GF-D8 (cell line): ENCODE measurements at regions not wholly inside any gene's neighbourhood (a gene's known extent, or its start where the extent isn't known, plus 50 kb on each side); places are given as distances from the start of the nearest gene placed in this dataset.
"Not testable (repeated sequence)": the region's sequence is repeated elsewhere in the genome, so short reads cannot be mapped to it uniquely, and the experiment has no call there.

Experiments
- DNase-seq: peaks from one replicate; lab custom pipeline; 2025; lab: John Stamatoyannopoulos, UW

DNA sequence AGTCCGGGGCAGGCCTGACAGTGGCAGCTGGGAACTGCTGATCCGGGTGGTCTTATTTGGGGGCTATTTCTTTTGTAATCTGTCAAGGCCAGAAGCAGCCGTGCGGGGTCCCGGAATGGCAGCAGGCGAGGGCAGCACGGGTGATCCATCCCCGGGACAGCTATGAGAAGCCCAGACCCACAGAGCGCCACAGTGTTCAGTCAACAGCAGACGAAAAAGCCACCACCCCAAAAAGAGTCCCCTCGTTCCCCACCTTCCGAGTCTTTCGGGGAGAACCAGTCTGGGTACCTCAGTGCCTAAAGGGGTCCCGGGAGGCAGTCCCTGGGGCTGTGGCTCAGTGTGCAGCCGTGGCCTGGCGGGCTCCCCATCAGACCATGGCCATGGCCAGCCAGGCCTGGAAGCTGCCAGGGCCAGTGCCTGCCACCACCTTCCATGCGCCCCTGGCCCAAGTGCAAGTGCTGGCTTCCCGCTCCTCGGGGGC, 125.1 kb upstream of the KCTD7 start:
- DNase-seq: no peak

DNA sequence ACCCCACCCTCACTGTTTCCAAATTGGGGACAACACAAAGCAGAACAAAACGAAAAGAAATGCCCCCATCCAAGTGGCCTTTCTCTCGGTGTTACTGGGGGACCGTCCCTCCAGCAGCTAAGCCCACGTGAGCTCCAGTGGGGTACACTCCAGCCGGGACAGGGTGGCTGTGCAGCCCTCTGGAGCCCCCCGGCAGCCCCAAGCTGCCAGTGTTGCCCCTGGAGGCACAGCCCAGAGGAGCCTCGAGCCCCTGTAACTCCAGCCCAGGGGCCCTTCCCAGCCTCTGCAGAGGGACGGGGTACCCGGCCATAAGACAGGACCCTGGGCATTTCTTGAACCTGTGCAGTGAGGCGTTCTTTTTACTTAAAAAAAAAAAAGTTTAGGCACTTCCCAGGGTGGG, 124.5 kb upstream of the KCTD7 start:
- DNase-seq: no peak

DNA sequence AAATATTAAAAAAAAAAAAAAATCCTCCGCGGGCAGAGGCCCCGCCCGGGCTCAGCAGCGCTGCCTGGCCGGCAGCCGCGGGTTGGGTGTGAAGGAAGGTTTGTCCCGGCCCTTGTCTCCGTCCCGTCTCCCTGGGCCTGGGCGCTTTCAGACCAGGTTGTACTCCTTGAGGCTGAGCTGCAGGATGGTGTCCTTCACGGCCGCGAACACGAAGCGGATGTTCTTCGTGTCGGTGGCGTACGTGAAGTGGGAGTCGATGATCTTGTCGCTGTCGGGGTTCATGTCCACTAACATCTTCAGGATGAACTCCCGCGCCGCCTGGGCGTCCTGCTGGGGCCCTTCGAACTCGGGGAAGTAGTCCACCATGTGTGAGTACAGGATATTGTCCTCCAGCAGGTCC, 123.7 kb upstream of the KCTD7 start:
- DNase-seq: no peak

DNA sequence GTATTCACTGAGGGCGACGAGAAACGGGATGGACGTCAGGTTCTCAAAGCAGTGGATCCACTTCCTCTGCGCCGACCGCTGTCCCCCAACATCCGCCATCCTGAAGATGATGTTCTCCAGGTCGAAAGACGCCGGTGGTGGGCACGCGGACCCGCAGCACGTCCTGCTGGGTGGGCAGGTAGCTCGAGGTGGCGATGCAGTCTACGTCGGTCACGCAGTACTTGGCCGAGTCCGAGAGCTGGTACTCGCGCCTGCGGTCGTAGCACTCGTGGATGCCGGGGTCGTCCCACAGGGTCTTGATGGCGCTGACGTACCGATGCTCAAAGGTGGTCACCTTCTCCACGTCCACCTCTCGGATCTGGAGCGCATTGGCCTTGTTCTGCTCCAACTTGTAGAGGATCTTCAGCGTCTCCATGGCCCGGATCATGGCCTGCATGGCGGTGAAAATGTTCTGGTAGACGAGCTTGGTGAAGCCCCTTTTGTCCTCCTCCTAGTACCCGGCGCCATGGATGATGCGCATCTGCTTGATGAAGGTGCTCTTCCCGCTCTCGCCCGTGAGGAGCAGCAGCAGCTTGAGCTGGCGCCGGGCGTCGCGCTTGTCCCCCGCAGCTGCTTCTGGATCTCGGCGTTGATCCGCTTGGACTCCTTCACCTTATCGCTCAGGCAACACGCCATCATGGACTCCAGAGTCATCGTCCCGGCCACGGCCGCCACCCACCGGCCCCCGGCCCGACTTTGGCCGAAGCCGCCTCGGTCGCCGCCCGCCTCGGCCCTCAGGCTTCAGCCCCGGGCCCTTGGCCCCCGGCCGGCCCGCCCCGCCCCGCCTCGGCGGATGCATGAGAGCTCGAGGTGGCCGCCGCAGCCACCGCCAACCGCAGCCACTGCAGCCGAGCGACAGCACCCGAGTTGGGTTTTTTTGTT, 122.9 kb upstream of the KCTD7 start:
- no peak for DNase-seq

DNA sequence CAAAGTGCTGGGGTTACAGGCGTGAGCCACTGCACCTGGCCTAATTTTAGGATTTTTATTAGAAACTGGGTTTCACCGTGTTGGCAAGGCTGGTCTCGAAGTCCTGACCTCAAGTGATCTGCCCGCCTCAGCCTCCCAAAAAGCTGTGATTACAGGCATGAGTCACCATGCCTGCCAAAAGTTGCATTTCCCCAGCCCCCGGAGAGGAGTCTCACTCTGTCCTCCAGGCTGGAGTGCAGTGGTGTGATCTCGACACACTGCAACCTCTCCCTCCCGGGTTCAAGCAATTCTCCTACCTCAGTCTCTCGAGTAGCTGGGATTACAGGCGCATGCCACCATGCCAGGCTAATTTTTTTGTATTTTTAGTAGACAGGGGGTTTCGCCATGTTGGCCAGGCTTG, 122.0 kb upstream of the KCTD7 start:
- not testable (repeated sequence) for DNase-seq

DNA sequence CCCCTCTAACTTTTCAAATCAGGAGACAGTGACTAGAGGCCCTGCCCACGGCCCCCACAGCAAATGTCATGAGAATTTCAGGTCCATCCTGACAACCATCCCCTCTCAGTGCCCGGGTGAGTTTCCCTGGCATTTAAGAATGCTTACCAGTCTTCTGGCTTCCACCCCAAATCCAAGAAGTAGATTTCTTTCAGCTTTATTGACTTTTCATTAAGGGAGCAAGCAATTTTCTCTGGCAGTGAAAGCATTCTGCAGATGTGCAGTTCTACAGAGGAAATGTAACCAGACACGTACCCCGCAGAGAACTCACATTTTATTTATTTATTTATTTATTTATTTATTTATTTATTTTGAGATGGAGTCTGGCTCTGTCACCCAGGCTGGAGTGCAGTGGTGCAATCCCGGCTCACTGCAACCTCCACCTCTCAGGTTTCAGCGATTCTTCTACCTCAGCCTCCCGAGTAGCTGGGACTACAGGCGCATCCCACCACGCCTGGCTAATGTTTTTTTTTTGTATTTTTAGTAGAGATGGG, 120.9 kb upstream of the KCTD7 start:
- no peak for DNase-seq

DNA sequence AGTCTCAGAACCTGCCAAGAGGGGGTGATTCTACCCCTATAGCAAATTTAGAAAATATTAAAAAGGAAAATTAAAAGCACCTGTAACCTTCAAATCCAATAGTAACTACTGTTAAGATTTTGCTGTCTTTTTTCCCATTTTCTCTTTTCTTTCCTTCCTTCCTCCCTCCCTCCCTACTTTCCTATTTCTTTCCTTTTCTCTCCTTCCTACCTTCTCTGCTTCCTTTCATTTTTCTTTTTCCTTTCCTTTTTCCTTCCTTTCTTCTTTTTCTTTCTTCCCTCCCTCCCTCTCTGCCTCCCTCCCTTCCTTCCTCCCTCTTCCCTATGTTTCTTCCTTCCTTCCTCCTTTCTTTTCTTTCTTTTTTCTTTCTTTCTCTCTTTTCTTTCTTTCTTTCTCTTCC, 120.2 kb upstream of the KCTD7 start:
- no peak for DNase-seq

DNA sequence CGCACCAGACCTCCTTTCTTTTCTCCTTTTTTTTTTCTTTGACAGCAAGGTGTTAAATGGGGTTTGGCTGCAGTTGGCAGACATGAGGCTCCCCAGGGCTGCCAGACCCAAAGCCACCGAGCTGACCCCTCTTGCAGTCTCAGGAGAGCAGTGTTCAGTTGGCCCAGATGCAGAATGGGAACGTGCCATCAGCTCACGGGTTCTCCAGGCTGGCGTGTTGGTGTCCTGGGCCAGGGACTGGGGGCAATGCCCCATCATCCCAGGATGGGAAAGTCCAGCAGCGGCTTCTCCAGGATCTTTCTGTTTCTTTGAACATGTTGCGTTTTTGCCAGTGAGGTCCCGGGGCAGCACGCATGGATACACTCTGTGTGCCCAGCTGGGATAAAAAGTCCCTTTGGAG, 114.6 kb upstream of the KCTD7 start:
- DNase-seq: no peak

DNA sequence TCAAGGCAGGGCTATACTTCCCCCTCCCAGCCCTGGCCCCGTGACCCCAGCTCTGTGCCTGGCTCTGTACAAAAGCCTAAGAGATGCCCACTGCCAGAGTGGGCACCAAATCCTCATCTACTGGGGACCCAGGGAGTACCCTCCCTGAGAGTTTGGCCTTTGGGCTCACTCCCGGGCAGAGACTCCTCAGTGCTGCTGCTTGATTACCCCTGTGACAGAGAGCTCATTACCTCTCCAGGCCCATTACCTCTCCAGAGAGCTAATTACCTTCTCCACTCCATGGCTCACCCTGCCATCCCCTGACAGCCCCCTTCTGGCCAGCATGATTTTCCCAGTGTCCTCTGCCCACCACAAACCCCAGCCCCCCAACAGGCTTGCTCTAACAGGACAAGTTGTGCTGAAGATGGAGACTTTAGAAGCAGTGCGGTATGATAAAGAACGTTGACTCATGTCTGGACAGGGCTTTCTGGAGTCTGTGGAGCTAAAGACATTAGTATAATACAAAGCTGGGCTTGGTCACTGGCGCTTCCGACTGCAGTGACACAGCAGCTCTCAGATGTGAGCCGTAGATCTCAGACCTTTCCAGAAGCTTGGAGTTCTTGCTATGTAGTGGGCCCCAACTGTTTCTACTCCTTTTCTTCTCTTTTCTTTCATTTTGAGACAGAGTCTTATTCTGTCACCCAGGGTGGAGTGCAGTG, 111.3 kb upstream of the KCTD7 start:
- no peak for DNase-seq

DNA sequence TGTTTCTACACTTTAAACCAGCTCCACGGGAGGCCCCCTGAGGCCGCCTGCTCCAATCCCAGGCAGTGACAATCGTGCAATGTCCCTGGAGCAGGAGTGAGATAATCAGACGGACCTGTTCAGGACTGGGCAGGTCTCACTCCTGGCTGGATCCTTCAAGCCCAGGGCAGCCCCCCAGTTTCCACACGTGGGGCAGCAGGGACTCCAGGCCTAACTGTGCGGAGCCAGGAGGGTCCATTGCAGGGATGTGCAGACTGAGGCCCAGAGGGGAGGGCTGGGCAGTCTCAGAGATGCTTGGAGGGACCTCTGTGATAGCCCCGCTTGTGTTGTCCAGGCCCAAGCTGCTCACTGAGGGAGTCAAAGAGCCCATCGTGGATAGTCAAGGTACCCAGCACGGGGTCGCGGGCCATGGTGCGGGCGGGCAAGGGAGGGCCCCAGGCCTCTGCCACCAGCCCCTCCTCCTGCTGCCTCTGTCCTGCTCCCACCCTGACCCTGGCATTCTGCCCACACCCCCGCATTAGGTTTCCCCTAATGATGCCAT, 110.5 kb upstream of the KCTD7 start:
- DNase-seq: no peak

DNA sequence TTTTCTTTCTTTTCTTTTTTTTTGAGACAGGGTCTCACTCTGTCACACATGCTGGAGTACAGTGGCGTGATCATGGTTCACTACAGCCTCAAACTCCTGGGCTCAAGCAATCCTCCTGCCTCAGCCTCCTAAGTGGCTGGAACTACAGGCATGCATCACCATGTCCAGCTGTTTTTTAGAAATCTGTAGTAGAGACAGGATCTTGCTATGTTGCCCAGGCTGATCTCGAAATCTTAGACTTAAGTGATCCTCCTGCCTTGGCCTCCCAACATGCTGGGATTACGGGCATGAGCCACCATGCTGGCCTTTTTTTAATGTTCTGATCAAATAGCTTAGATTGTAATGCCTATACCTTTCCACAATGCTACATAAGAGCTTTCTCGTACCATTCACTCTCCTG, 107.0 kb upstream of the KCTD7 start:
- no peak for DNase-seq

DNA sequence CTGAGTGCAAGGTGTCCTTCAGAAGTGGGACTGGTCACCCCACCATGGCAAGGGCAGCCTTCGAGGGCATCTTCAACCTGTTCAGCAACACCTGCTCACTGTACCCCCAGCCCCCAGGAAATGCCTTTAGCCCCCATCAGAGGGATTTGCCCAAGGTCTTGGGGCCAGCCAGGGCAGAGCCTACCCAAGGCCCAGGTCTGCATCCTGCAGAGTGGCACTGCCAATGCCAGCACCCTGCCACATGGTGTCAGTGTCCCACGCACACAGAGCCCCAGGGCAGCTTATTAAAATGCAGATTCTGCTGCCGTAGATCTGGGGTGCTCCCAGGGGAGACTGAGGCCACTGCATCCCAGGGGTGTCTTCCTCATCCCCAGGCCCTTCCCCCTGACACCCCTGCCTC, 106.2 kb upstream of the KCTD7 start:
- DNase-seq: no peak

DNA sequence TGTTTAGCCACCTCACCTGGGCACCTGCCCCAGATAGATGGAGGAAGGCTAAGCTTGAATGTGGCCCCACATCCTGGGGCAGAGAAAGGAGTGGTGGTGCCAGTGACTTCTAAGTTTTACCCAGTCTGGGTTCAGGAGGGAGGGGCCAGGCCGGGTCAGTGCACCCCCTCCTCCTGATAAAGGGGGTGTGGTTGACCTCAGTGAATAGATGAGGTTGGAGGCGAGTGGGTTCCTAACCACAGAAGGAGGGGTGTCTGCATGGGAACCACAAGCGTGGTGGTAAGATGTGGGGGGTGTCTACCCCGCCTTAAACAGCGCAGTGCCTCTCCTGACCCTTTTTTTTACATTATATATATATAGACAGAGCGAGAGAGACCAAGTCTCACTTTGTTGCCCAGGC, 105.3 kb upstream of the KCTD7 start:
- no peak for DNase-seq

DNA sequence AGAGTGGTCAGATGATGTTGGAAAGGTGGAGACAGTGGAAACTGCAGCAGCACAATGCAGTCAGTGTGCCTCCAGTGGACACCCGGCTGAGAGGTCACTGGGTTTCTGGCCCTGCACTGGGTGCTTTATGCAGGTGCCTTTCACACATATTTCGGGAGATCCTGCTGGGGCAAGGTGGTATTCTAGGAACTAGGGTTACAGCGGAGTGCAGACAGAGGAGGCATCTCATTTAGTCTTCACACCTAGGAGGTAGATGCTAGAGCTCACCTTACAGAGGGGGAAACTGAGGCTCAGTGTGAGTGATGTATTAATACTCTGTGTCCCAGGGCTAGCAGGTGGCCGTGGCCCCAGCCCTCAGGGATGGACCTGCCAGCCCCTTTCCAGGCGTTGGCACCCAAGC, 103.9 kb upstream of the KCTD7 start:
- no peak for DNase-seq

DNA sequence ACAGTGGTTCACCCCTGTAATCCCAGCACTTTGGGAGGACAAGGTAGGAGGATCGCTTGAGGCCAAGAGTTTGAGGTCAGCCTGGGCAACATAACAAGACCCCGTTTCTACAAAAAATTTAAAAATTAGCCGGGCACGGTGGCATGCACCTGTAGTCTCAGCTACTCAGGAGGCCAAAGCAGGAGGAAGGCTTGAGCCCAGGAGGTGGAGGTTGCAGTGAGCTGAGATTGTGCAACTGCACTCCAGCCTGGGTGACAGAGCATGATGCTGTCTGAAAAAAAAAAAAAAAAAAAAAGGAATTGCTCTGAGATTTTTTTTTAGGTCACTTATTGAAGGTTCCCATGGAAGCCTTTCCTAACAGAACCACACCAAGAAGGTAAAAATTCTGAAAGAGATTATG, 101.9 kb upstream of the KCTD7 start:
- DNase-seq: not testable (repeated sequence)

DNA sequence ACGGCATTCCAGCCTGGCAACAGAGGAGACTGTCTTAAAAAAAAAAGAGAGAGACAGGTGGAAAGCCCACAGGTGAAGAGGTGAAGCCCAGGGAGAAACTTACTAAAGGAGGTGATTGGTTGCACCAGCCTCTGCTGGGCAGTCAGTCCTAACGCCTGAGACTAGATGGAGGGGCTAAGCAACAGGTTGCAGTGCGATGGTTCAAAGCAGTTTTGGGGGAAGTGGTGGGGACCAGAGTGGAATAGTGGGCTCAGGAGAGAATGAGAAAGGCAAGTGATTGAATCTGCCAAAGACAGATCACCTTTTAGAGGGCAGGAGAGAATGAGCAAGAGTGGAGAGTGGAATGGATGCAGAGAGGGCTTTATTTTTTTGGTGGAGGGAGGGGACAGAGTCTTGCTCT, 100.0 kb upstream of the KCTD7 start:
- no peak for DNase-seq

DNA sequence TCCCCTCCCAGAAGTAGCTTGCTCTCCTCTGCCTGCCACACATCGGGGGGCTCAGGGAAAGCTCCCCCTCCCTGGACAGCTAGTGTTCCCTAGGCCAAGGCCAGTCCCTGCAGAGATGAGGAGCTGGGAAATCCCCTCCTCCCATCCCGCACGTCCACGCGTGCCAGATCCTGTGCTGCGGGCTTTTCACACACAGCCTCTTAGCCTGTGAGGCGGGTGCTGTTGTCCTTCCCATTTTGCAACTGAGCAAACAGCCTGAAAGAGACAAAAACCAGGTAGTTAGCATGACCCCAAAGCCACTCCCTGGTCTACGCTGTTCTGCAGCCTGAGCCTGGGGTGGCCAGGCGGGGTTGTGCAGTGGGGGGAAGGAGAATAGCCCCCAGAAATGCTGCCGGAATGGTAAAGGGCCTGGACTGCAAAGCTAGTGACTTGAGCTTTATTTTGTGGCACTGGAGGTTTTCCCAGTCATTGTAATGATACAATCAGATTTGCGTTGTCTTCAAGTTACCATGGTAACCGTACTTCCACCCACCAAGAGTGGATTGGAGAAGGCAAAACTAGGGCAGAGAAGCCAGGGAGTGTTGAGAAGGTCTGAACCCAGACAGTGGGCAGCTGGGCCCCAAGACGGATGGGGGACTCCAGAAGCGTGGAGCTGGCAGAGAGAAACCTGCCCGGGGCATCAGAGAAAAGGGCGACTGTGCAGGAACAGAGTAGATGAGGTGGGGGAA, 98.6 kb upstream of the KCTD7 start:
- no peak for DNase-seq

DNA sequence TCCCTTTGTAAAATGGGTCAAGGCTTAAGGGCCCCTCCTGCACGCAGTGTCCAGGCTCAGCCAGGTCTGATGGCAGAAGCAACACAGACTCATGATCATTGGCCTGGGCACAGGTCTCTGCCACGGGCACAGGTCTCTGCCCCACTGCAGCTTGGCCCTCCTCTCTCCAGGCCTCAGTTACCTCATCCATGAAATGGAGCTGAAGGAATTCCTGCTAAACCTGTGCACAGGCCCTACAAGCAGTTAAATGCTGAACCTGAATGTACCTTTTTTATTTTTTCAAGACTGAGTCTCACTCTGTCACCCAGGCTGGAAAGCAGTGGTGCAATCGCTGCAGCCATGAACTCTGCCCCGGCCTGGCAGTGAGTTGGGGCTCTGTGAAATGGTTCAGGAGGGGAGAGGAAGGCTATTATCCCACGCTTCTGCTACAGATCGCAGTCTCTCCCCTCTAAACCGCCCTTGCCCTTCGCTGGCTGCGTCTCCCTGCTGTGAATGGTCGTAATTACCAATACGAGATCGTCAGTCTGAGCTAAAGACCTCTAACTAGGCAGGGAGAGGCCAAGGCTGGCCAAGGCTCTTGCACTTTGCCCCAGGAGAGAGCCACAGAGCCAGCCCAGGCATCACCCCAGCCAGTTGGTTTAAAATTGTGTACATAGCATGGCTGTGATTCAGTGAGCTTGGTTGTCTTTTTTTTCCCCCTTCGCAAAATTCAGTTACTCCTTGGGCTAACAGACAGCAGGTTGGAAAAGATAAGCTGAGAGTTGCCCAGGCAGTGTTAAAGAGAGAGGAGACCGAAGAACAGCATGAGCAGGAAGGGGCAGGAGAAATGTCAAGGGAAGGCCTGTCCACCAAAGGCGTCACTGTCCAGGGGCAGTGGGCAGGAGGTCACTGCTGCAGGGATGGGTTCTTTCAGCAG, 93.0 kb upstream of the KCTD7 start:
- DNase-seq: no peak

DNA sequence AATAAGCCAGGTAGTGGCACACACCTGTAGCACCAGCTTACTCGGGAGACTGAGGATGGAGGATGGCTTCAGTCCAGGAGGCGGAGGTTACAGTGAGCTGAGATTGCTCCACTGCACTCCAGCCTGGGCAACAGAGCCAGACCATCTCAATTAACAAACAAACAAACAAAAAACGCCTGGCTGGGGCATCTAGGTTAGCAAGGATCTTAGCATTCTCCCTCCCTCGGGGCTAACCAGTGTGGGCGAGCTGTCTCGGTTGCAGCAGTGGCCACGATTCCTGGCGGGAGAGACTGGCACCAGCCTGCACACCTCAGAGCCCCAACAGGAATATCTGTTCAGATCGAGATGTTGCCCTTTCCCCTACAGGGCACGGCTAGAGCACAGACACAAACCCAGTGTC, 91.3 kb upstream of the KCTD7 start:
- DNase-seq: no peak

DNA sequence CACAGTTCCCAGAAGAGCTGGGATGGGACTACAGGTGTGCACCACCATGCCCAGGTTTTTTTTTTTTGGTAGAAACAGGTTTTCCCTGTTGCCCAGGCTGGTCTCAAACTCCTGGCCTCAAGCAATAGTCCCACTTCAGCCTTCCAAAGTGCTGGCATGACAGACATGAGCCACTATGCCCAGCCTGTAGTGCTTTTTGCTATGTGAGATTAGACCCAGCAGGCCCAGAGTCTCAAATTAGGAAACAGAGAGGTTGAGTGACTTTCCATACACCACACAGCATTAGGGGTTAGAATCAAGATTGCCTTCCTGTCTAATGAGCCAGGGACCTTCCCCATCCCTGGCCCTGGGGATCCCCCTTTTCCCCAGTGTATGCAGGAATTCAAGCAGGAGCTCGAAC, 90.8 kb upstream of the KCTD7 start:
- no peak for DNase-seq

DNA sequence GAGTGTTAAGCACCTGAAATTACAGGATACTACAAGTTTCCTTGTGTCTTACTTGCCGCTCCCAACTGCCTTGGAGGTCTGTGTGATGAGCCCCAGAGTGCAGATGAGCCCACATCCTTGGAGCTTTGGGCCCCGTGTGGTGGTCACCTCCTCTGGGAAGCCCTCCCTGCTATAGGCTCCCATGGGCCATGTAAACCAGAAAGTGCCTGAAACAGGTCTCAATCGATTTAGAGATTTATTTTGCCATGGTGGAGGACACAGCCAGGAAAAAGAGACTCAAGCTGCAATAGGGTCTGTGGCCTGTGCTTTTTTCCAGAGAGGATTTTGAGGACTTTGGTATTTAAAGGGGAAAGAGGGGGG, 89.4 kb upstream of the KCTD7 start:
- no peak for DNase-seq
